ENCODE measurements at regions not wholly inside any gene's neighbourhood (a gene's known extent, or its start where the extent isn't known, plus 50 kb on each side); places are given as distances from the start of the nearest gene placed in this dataset.

DNA sequence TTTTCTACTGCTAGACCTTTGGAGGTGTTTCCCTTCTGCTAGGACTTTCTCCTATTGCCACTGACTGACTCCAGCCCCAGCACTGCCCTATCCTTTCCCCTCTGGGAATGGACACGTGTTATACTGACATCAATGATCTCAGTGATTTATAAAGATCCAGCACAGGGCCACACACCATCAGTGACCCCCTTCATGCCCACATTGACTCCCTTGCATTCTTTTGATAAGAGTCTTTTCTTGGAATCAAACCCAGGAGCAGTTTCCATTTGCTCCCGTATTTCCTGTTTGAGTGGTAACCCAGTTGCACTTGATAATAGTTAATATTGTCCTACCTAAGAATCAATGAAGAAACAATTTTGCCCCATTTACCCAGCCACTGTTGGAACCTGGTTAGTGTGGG, 501.0 kb upstream of the USP24 start:
- H3K36me3 ChIP-seq (ENCODE audit: control insufficient read depth in 2 of 4, insufficient read depth in 4 of 4, low read length in 3 of 4): peaks cover 0 to 2% (median under 1%) of the 10 kb centered on the region in 4 experiments; a peak in 1 of 8 replicates
- no peaks in the 10 kb centered on the region for H3K23me2 ChIP-seq (ENCODE audit: low read depth, low read length)
- no peak overlapping the region for H2AFZ ChIP-seq (ENCODE audit: low read length)
- no peak overlapping the region for H2BK120ac ChIP-seq (replicated peaks; ENCODE audit: low read depth, low read length)
- H3K79me2 ChIP-seq (ENCODE audit: control insufficient read depth in 1 of 2, insufficient read depth in 2 of 2, low read length in 2 of 2): no peaks in the 10 kb centered on the region
- H3K9ac ChIP-seq (replicated peaks in 1 of 4; ENCODE audit: extremely low read depth in 1 of 4, low read depth in 3 of 4, low read length in 3 of 4): no peak overlapping the region
- peaks cover 0 to 16% (median 13%) of the 10 kb centered on the region in 4 experiments; a peak in 4 of 7 replicates for H3K4me1 ChIP-seq (replicated peaks in 1 of 4; ENCODE audit: control insufficient read depth in 3 of 4, insufficient read depth in 4 of 4, low read length in 3 of 4)
- no peak overlapping the region for H2BK15ac ChIP-seq (ENCODE audit: low read length)
- no peaks in the 10 kb centered on the region for H3K27me3 ChIP-seq (replicated peaks in 1 of 4; ENCODE audit: control insufficient read depth in 3 of 4, extremely low read depth in 1 of 4, insufficient read depth in 3 of 4, low read length in 3 of 4)
- POLR2A ChIA-PET (ENCODE audit: partially characterized antibody): no interaction called here
- no peak overlapping the region for H4K8ac ChIP-seq (ENCODE audit: extremely low read depth, insufficient read depth, low read length)
- no peak overlapping the region for H2BK20ac ChIP-seq (ENCODE audit: low read length)
- H3K18ac ChIP-seq (ENCODE audit: extremely low read depth, low read length): no peak overlapping the region
- no peak overlapping the region for H3K4ac ChIP-seq (replicated peaks; ENCODE audit: insufficient read length, low read depth, low read length)
- no peaks in the 10 kb centered on the region for H3K9me3 ChIP-seq (ENCODE audit: insufficient read depth in 2 of 2, low read depth in 1 of 2, low read length in 1 of 2)
- no peak overlapping the region for H3K4me2 ChIP-seq (ENCODE audit: insufficient read depth in 1 of 2, low read depth in 2 of 2, low read length in 2 of 2)
- no peak overlapping the region for H2BK5ac ChIP-seq (ENCODE audit: low read depth, low read length)
- no peak overlapping the region for H3K14ac ChIP-seq (ENCODE audit: insufficient read length)
- no peak overlapping the region for H3K23ac ChIP-seq (ENCODE audit: insufficient read length)
- FAIRE-seq: no peak
- no peak overlapping the region for H2AK5ac ChIP-seq (ENCODE audit: low read depth, low read length)
- H4K91ac ChIP-seq (replicated peaks; ENCODE audit: insufficient read length, low read length): no peak overlapping the region
- no peak for TF ChIP-seq CEBPB (IDR thresholded peaks at IDR 0.05; ENCODE audit: low read depth, low read length)
- TF ChIP-seq NANOG (IDR thresholded peaks at IDR 0.05; ENCODE audit: insufficient read depth, low read depth, low read length, poor library complexity, severe bottlenecking): no peak
- no peak for TF ChIP-seq RAD21 (IDR thresholded peaks at IDR 0.05 in 1 of 2, conservative IDR thresholded peaks at IDR 0.05 in 1 of 2; ENCODE audit: low read depth in 2 of 2, low read length in 2 of 2)
- TF ChIP-seq CHD2 (IDR thresholded peaks at IDR 0.05; ENCODE audit: low read length): no peak
- TF ChIP-seq JUND (IDR thresholded peaks at IDR 0.05; ENCODE audit: low read length): no peak
- TF ChIP-seq BACH1 (IDR thresholded peaks at IDR 0.05; ENCODE audit: low read length): no peak
- TF ChIP-seq RNF2 (IDR thresholded peaks at IDR 0.05; ENCODE audit: borderline replicate concordance, low read depth, low read length, missing control alignments, poor library complexity, severe bottlenecking): no peak
- TF ChIP-seq GTF2F1 (IDR thresholded peaks at IDR 0.05; ENCODE audit: borderline replicate concordance, low read depth, low read length): no peak
- no peaks in the 10 kb centered on the region for H4K20me1 ChIP-seq (replicated peaks in 1 of 2; ENCODE audit: control insufficient read depth in 1 of 2, insufficient read depth in 2 of 2, low read length in 2 of 2)
- CTCF ChIA-PET (ENCODE audit: partially characterized antibody): interaction anchor here (1.1 kb wide), 1 partner anchor 14 kb away, joined by 5 read pairs; no protein-coding TSS in a partner anchor
- WGBS, 2 experiments (ENCODE audit: extremely low coverage in 1 of 2, insufficient coverage in 1 of 2, insufficient read length in 1 of 2, insufficient replicate concordance in 2 of 2, low coverage in 1 of 2, low lambda C conversion rate in 2 of 2, missing lambda C conversion rate in 1 of 2): 96% methylated on average over 2 of the region's 2 CpGs; no CpG with 5 or more reads in 1 of the 2 experiments
- no peak overlapping the region for H2BK12ac ChIP-seq (ENCODE audit: low read depth, low read length)
- no peaks in the 10 kb centered on the region for H3K79me1 ChIP-seq (ENCODE audit: low read depth, low read length)
- no peak for DNase-seq (ENCODE audit: low read depth in 1 of 2, low spot score in 2 of 2)
- H4K5ac ChIP-seq (ENCODE audit: insufficient read length, low read depth, low read length): no peak overlapping the region
- H3K4me3 ChIP-seq (ENCODE audit: extremely low read depth in 1 of 4, insufficient read depth in 2 of 4, low read depth in 3 of 4, low read length in 4 of 4): no peak overlapping the region
- H3K56ac ChIP-seq (replicated peaks; ENCODE audit: insufficient read length, low read depth, low read length): no peak overlapping the region
- no peak overlapping the region for H3K27ac ChIP-seq (ENCODE audit: low read depth, low read length)
